ENCODE measurements at regions not wholly inside any gene's neighbourhood (a gene's known extent, or its start where the extent isn't known, plus 50 kb on each side); places are given as distances from the start of the nearest gene placed in this dataset.

GRCh38 chr5:145636371-145636770 lies 198.8 kb downstream of the PRELID2 start (continued):
- TF ChIP-seq REST (IDR thresholded peaks at IDR 0.05; ENCODE audit: unreplicated experiment) (no peak), CREB1 (CRISPR knock-in tag; IDR thresholded peaks at IDR 0.05; ENCODE audit: low read depth) (no peak)

GRCh38 chr5:145633474-145633873 lies 201.7 kb downstream of the PRELID2 start:
- H3K27me3 Mint-ChIP-seq (ENCODE audit: insufficient read depth, low read depth, poor library complexity): no peaks in the 10 kb centered on the region
- no peaks in the 10 kb centered on the region for H3K36me3 Mint-ChIP-seq (ENCODE audit: low read depth)
- Histone ChIP-seq H3K27me3 (ENCODE audit: insufficient read depth) (no peaks in the 10 kb centered on the region), H3K4me3 (no peak overlapping the region), H3K4me2 (no peak overlapping the region), H3K4me1 (ENCODE audit: insufficient read depth) (peaks cover 6% of the 10 kb centered on the region; the same call in 1 of the 2 replicates), H3K27ac (ENCODE audit: low read depth) (no peak overlapping the region), H3K9me2 (ENCODE audit: insufficient read depth) (no peaks in the 10 kb centered on the region), H3K79me2 (replicated peaks; ENCODE audit: insufficient read depth) (no peaks in the 10 kb centered on the region), H3F3A (replicated peaks; ENCODE audit: low read depth) (no peaks in the 10 kb centered on the region), H4K20me1 (replicated peaks; ENCODE audit: insufficient read depth) (no peaks in the 10 kb centered on the region), H2AFZ (no peak overlapping the region), H3K36me3 (ENCODE audit: insufficient read depth) (no peaks in the 10 kb centered on the region)
- no peak for DNase-seq (ENCODE audit: low spot score)
- ATAC-seq: no peak
- TF ChIP-seq STAT1 (IDR thresholded peaks at IDR 0.05; ENCODE audit: unreplicated experiment): no peak
- no peak for TF ChIP-seq ZNF462 (CRISPR knock-in tag; IDR thresholded peaks at IDR 0.05)
- no peak for TF ChIP-seq ZNF331 (CRISPR knock-in tag; IDR thresholded peaks at IDR 0.05; ENCODE audit: low read depth)
- no peak for TF ChIP-seq EZH2 (IDR thresholded peaks at IDR 0.05; ENCODE audit: low read depth, unreplicated experiment)
- H3K27ac Mint-ChIP-seq: peak overlapping the region; percentile 44; the same call in 1 of the 2 replicates
- peaks cover 4% of the 10 kb centered on the region; the same call in 1 of the 3 replicates for H3K4me1 Mint-ChIP-seq
- H3K4me3 Mint-ChIP-seq: no peak overlapping the region
- H3K9me3 Mint-ChIP-seq: no peaks in the 10 kb centered on the region

Data from GM23338 (cell line).